A549 (cell line): ENCODE measurements at regions not wholly inside any gene's neighbourhood (a gene's known extent, or its start where the extent isn't known, plus 50 kb on each side); places are given as distances from the start of the nearest gene placed in this dataset.

Experiments
- JUN ChIP-seq, 2 experiments: fragments of >200 bp; sonication (Bioruptor Twin); formaldehyde crosslinking; IDR thresholded peaks; 2 replicates in 1 of 2; 3 replicates in 1 of 2; pipeline ENCODE4 v1.6.1; 2016 to 2017
- PHF8 ChIP-seq: fragments of 200-600 bp; sonication (generic); IDR thresholded peaks from 2 replicates; pipeline ENCODE4 v1.6.1; 2016; ENCODE audit warnings: low read depth, mild to moderate bottlenecking, antibody characterized with exemption, moderate library complexity, borderline replicate concordance
- POLR2A ChIP-seq: IDR thresholded peaks from 2 replicates; pipeline ENCODE4 v1.6.1; 2012; ENCODE audit warnings: mild to moderate bottlenecking, low read length
- SMC3 ChIP-seq: fragments of >200 bp; sonication (Bioruptor Twin); formaldehyde crosslinking; IDR thresholded peaks from 3 replicates; pipeline ENCODE4 v1.6.1; 2018; ENCODE audit warnings: inconsistent platforms
- SREBF2 ChIP-seq: fragments of 450-650 bp; IDR thresholded peaks from 2 replicates; pipeline ENCODE4 v1.6.1; 2014; ENCODE audit warnings: mild to moderate bottlenecking, moderate library complexity
- TF ChIP-seq, protein P1 (sequence below): IDR thresholded peaks from 2 replicates; pipeline ENCODE4 v1.6.1; 2012
- TF ChIP-seq, protein P2 (sequence below): fragments of >200 bp; sonication (Bioruptor Twin); formaldehyde crosslinking; IDR thresholded peaks from 3 replicates; pipeline ENCODE4 v1.5.1; 2016

DNA sequence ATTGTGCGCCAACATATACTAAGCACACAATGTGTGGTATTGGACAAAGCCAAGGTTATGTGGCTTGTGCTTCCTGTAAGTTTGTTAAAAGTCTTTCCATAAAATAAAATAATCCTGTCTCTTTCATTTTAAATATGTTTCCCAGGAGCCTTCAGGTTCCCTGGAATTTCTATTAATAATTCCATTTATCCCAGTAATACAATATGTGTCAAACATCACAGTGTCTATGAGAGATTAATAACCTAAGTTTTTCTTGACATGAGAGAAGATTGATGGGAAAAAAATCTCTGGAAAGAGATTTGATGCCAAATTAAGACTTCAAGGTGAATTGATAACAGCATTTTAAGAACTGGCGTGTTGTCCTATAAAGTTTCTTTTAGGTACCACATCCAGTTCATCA, 507.0 kb downstream of the TTLL7 start:
- TF ChIP-seq SREBF2 (no peak), PHF8 (no peak), POLR2A (no peak), SMC3 (no peak), JUN (IDR thresholded peaks at IDR 0.05) (no peak)
- TF ChIP-seq, protein P1, sequence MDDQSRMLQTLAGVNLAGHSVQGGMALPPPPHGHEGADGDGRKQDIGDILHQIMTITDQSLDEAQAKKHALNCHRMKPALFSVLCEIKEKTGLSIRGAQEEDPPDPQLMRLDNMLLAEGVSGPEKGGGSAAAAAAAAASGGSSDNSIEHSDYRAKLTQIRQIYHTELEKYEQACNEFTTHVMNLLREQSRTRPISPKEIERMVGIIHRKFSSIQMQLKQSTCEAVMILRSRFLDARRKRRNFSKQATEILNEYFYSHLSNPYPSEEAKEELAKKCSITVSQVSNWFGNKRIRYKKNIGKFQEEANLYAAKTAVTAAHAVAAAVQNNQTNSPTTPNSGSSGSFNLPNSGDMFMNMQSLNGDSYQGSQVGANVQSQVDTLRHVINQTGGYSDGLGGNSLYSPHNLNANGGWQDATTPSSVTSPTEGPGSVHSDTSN, result no peak
- TF ChIP-seq, protein P2, sequence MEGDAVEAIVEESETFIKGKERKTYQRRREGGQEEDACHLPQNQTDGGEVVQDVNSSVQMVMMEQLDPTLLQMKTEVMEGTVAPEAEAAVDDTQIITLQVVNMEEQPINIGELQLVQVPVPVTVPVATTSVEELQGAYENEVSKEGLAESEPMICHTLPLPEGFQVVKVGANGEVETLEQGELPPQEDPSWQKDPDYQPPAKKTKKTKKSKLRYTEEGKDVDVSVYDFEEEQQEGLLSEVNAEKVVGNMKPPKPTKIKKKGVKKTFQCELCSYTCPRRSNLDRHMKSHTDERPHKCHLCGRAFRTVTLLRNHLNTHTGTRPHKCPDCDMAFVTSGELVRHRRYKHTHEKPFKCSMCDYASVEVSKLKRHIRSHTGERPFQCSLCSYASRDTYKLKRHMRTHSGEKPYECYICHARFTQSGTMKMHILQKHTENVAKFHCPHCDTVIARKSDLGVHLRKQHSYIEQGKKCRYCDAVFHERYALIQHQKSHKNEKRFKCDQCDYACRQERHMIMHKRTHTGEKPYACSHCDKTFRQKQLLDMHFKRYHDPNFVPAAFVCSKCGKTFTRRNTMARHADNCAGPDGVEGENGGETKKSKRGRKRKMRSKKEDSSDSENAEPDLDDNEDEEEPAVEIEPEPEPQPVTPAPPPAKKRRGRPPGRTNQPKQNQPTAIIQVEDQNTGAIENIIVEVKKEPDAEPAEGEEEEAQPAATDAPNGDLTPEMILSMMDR, result no peak
